Omental fat pad (tissue), 3 donors: ENCODE measurements at regions not wholly inside any gene's neighbourhood (a gene's known extent, or its start where the extent isn't known, plus 50 kb on each side); places are given as distances from the start of the nearest gene placed in this dataset.
A peak's percentile ranks its signal among the peaks of the same experiment; 100 is the strongest.

Experiments
- ATAC-seq: fragments of 150-250 bp; one replicate; pipeline ENCODE4 v1.9.1; 2016; ENCODE audit warnings: mild to moderate bottlenecking, moderate library complexity; ENCODE audit not compliant: low FRiP score
- DNase-seq: peaks from one replicate; pipeline ENCODE4 v3.0.0-alpha.2; 2019; ENCODE audit warnings: low spot score
- CTCF ChIP-seq, 3 donors: fragments of 450-650 bp; IDR thresholded peaks; one replicate each; pipeline ENCODE4 v1.5.1; 2016 to 2017; ENCODE audit warnings: antibody characterized with exemption in 3 of 3, mild to moderate bottlenecking in 3 of 3, moderate library complexity in 2 of 3

GRCh38 chr2:120587279-120587996 lies 148.2 kb upstream of the GLI2 start:
- no peak for TF ChIP-seq CTCF (IDR thresholded peaks at IDR 0.05)
- ATAC-seq: no peak
- no peak for DNase-seq

- ATAC-seq: no peak
- TF ChIP-seq CTCF (IDR thresholded peaks at IDR 0.05): no peak
- DNase-seq: no peak
These were observed 147.7 kb upstream of the GLI2 start for GRCh38 chr2:120587997-120588336.

GRCh38 chr2:120589771-120590608 lies 145.7 kb upstream of the GLI2 start:
- DNase-seq (no peak), ATAC-seq (peak; percentile 44)
- no peak for TF ChIP-seq CTCF (IDR thresholded peaks at IDR 0.05)

GRCh38 chr2:120590841-120591240 lies 144.8 kb upstream of the GLI2 start:
- ATAC-seq (no peak), DNase-seq (no peak)
- TF ChIP-seq CTCF (IDR thresholded peaks at IDR 0.05): no peak

GRCh38 chr2:120591572-120591971 lies 144.1 kb upstream of the GLI2 start:
- ATAC-seq: no peak

GRCh38 chr2:120592084-120592483 lies 143.6 kb upstream of the GLI2 start:
- DNase-seq (no peak), ATAC-seq (no peak)
- no peak for TF ChIP-seq CTCF (IDR thresholded peaks at IDR 0.05)

More at GRCh38 chr2:120591572-120591971, 144.1 kb upstream of the GLI2 start:
- TF ChIP-seq CTCF (IDR thresholded peaks at IDR 0.05): no peak
- DNase-seq: no peak
